Psoas muscle (tissue), 7 donors: ENCODE measurements at regions not wholly inside any gene's neighbourhood (a gene's known extent, or its start where the extent isn't known, plus 50 kb on each side); places are given as distances from the start of the nearest gene placed in this dataset.
"Not testable (repeated sequence)": the region's sequence is repeated elsewhere in the genome, so short reads cannot be mapped to it uniquely, and the experiment has no call there.

Source experiments
- ATAC-seq, 4 donors: fragments of 200-7000 bp; cut with Tn5 transposase; one replicate each; pipeline ENCODE4 v1.9.1; 2020; ENCODE audit warnings: moderate library complexity in 3 of 4, mild to moderate bottlenecking in 2 of 4
- DNase-seq, 2 donors: peaks; one replicate each; pipeline ENCODE4 v3.0.0-alpha.2; 2020
- H3K27ac ChIP-seq: fragments of 200-600 bp; one replicate; pipeline ENCODE4 v1.8.0; 2022
- H3K27me3 ChIP-seq, 3 donors: fragments of 200-600 bp in 1 of 3; one replicate each; pipeline versions ENCODE4 v1.6.1 to v1.8.0; 2013 to 2022; ENCODE audit warnings: low read length in 2 of 3, mild to moderate bottlenecking in 2 of 3, moderate library complexity in 1 of 3; ENCODE audit not compliant: insufficient read depth in 3 of 3
- H3K36me3 ChIP-seq, 2 donors: fragments of 200-600 bp in 1 of 2; one replicate each; pipeline versions ENCODE4 v1.6.1 to v1.8.0; 2013 to 2022; ENCODE audit warnings: low read depth in 1 of 2, mild to moderate bottlenecking in 1 of 2, moderate library complexity in 1 of 2; ENCODE audit not compliant: insufficient read depth in 1 of 2
- H3K4me1 ChIP-seq: fragments of 200-600 bp; one replicate; pipeline ENCODE4 v1.8.0; 2022
- H3K4me3 ChIP-seq: fragments of 200-600 bp; one replicate; pipeline ENCODE4 v1.8.0; 2022; ENCODE audit warnings: mild to moderate bottlenecking
- H3K9me3 ChIP-seq: fragments of 200-600 bp; one replicate; pipeline ENCODE4 v1.8.0; 2022
- WGBS, 3 donors: extraction: QIAGEN DNeasy Blood & Tissue Kit; methylation state at CpG; one replicate each; pipeline versions ENCODE4 v1.1.6 to v1.1.7; 2013; 5-methylcytosine and 5-hydroxymethylcytosine counted together
- intact Hi-C, 2 donors: fragments of 100-400 bp; cut with DNase I; formaldehyde crosslinking; loops; one replicate each; pipeline versions ENCODE4 v1.11.0 to v1.14.2; 2022
- TF ChIP-seq, protein P1 (sequence below): fragments of 200-600 bp; IDR thresholded peaks from one replicate; pipeline ENCODE4 v1.8.0; 2022; ENCODE audit warnings: antibody characterized with exemption
- donor health status: healthy with polysubstance abuse.
- donor health status: DM: no; HTN: no; CAD: no; lungs with moderate emphysema.
- donor health status: Bipolar disorder and iron deficiency.
- donor health status: healthy.
- donor health status: DM: yes; HTN: yes; CAD: no.
- donor health status: DM: no; HTN: no; CAD: no.
- donor health status: DM: yes; HTN: yes; CAD: no.

DNA sequence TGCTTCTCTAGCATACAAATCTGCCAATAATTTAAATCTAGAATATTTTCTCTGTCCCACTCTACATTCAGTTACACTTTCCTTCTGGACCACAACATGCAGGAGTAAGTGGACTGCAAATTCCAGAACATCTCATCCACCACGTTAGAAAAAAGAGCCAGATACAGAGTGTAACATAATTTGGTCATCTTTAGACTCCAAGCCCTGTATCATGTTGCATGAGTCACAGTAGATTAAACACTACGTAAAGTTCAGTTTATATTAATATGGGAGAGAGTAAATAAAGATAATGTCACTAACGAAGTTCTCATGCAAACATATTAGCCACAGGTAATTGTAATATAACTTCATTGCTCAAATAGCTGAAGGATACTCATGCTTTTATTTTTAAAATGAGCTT lies 327.0 kb downstream of the C6orf118 start:
- no peak for DNase-seq

DNA sequence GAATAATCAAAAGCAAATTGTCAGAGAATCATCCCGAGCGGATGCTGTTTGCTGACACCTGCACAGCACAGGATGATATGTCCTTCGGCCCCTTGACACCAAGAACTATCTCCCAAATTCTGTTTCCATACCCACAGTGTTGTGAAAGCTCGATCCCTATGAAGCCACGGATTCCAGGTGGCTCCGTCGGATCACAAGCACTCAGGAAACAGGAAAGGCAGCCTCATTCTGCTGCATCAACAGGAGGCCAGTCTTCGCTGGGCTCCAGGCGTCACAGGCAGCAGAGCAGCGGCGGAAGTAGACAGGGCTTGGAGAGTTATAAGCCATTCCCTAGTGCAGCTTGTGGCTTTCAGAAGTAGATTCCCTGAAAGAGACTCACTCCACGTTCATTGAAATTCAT lies 342.3 kb downstream of the C6orf118 start:
- no peak overlapping the region for H3K4me3 ChIP-seq
- no peaks in the 10 kb centered on the region for H3K36me3 ChIP-seq
- H3K9me3 ChIP-seq: no peaks in the 10 kb centered on the region
- H3K4me1 ChIP-seq: no peaks in the 10 kb centered on the region
- ATAC-seq (no peak), DNase-seq (no peak)
- intact Hi-C loops: no loop called here
- 71 to 72% (median 72%) methylated on average over 12 of the region's 12 CpGs for WGBS, 3 donors
- H3K27me3 ChIP-seq: no peaks in the 10 kb centered on the region
- TF ChIP-seq, protein P1, sequence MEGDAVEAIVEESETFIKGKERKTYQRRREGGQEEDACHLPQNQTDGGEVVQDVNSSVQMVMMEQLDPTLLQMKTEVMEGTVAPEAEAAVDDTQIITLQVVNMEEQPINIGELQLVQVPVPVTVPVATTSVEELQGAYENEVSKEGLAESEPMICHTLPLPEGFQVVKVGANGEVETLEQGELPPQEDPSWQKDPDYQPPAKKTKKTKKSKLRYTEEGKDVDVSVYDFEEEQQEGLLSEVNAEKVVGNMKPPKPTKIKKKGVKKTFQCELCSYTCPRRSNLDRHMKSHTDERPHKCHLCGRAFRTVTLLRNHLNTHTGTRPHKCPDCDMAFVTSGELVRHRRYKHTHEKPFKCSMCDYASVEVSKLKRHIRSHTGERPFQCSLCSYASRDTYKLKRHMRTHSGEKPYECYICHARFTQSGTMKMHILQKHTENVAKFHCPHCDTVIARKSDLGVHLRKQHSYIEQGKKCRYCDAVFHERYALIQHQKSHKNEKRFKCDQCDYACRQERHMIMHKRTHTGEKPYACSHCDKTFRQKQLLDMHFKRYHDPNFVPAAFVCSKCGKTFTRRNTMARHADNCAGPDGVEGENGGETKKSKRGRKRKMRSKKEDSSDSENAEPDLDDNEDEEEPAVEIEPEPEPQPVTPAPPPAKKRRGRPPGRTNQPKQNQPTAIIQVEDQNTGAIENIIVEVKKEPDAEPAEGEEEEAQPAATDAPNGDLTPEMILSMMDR: no peak
- no peak overlapping the region for H3K27ac ChIP-seq

More for the DNA sequence above, 327.0 kb downstream of the C6orf118 start:
- no peaks in the 10 kb centered on the region for H3K36me3 ChIP-seq
- ATAC-seq: no peak
- TF ChIP-seq, protein P1: no peak
- WGBS, 3 donors: 26 to 61% (median 28%) methylated on average over 3 of the region's 3 CpGs
- no peaks in the 10 kb centered on the region for H3K9me3 ChIP-seq
- no peak overlapping the region for H3K4me3 ChIP-seq
- H3K27me3 ChIP-seq: no peaks in the 10 kb centered on the region
- no peaks in the 10 kb centered on the region for H3K4me1 ChIP-seq
- H3K27ac ChIP-seq: no peak overlapping the region
- intact Hi-C loops: no loop called here

DNA sequence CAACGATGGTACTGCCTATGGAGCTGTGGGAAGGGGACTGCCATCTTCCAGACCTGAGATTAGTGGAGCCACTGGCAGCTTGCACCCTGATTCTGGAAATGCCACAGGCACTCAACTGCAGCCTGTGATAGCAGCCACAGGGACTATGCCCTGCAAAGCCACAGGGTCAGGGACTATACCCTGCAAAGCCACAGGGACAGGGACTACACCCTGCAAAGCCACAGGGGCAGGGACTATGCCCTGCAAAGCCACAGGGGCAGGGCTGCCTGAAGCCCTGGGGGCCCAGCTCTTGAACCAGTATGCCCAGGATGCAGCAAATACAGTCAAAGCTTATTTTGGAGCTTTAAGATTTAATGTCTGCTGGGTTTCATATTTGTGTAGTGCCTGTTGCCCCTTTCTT lies 346.6 kb downstream of the C6orf118 start:
- Histone ChIP-seq H3K4me1 (no peaks in the 10 kb centered on the region), H3K27me3 (no peaks in the 10 kb centered on the region), H3K9me3 (peaks cover 2% of the 10 kb centered on the region), H3K36me3 (no peaks in the 10 kb centered on the region), H3K27ac (no peak overlapping the region), H3K4me3 (no peak overlapping the region)
- intact Hi-C loops: no loop called here
- TF ChIP-seq, protein P1: no peak
- no peak for ATAC-seq
- no peak for DNase-seq
- WGBS, 3 donors: 56 to 76% (median 67%) methylated on average over 1 of the region's 1 CpG

DNA sequence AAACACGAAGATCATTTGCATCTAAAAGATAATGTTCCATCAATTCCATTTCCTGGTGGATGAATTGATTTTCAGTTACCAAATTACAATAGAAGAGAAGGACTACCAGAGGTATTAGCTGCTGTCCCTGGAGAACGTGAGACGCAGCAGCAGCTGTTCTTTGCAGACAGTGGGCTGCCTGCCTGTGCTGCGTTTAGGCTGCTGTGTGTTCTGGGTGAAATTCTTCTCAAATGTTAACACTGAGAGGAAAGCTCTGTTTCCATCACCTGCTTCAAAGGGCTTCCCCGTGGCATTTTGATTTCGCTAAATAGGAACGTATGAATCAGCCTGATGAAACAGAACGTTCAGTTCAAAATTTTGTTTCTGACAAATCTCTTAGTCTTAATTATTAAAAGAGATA lies 362.2 kb downstream of the C6orf118 start:
- DNase-seq (no peak), ATAC-seq (no peak)
- H3K4me1 ChIP-seq: no peaks in the 10 kb centered on the region
- intact Hi-C loops: no loop called here
- no peaks in the 10 kb centered on the region for H3K9me3 ChIP-seq
- 7 to 19% (median 8%) methylated on average over 8 of the region's 8 CpGs for WGBS, 3 donors
- H3K36me3 ChIP-seq: no peaks in the 10 kb centered on the region
- H3K4me3 ChIP-seq: no peak overlapping the region
- no peak overlapping the region for H3K27ac ChIP-seq
- TF ChIP-seq, protein P1: no peak
- H3K27me3 ChIP-seq: no peaks in the 10 kb centered on the region

DNA sequence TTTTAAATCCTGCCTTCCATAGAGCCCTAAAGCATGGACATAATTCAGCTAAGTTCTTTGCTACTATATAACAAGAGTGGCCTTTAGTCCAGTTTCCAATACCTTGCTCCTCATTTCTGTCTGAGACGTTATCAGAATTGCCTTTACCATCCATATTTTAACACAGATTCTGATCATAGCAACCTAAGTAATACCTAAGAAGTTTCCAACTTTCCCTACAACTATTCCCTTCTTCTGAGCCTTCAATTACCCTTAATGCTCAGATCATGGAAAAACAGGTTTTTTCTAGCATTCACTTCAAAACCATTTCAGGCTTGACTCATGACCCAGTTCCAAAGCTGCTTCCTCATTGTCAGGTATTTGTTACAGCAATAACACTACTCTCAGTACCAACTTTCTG lies 367.1 kb downstream of the C6orf118 start:
- no peak for ATAC-seq
- intact Hi-C loops: no loop called here

DNA sequence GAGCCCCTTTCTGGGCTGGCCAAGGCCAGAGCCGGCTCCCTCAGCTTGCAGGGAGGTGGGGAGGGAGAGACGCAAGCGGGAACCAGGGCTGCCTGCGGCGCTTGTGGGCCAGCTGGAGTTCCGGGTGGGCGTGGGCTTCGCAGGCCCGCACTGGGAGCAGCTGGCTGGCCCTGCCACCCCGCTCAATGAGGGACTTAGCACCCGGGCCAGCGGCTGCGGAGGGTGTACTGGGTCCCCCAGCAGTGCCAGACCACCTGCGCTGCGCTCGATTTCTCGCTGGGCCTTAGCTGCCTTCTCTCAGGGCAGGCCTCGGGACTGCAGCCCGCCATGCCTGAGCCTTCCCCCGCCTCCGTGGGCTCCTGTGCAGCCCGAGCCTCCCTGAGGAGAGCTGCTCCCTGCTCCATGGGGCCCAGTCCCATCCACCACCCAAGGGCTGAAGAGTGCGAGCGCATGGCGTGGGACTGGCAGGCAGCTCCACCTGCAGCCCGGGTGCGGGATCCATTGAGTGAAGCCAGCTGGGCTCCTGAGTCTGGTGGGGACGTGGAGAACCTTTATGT lies 376.1 kb downstream of the C6orf118 start:
- H3K9me3 ChIP-seq, DNase-seq, ATAC-seq, H3K4me1 ChIP-seq, H3K27ac ChIP-seq, intact Hi-C loops, H3K27me3 ChIP-seq, H3K4me3 ChIP-seq, H3K36me3 ChIP-seq: not testable (repeated sequence)
- WGBS, 3 donors: 91 to 97% (median 96%) methylated on average over 18 to 28 of the region's 28 CpGs

More for the DNA sequence above, 367.1 kb downstream of the C6orf118 start:
- no peaks in the 10 kb centered on the region for H3K27me3 ChIP-seq
- H3K4me3 ChIP-seq: no peak overlapping the region
- H3K36me3 ChIP-seq: no peaks in the 10 kb centered on the region
- no peaks in the 10 kb centered on the region for H3K4me1 ChIP-seq
- no peak overlapping the region for H3K27ac ChIP-seq
- WGBS, 3 donors: 85 to 88% (median 88%) methylated on average over 1 of the region's 1 CpG
- DNase-seq: no peak
- TF ChIP-seq, protein P1: no peak
- no peaks in the 10 kb centered on the region for H3K9me3 ChIP-seq
